ENCODE measurements at regions not wholly inside any gene's neighbourhood (a gene's known extent, or its start where the extent isn't known, plus 50 kb on each side); places are given as distances from the start of the nearest gene placed in this dataset.

GRCh38 chr10:125375210-125375609 is 214.8 kb upstream of the CTBP2 start:
- TF ChIP-seq POLR2AphosphoS2 (IDR thresholded peaks at IDR 0.05; ENCODE audit: low read depth, low read length) (no peak), ZNF274 (IDR thresholded peaks at IDR 0.05; ENCODE audit: insufficient read depth, insufficient read length) (no peak), CTCF (IDR thresholded peaks at IDR 0.05 in 2 of 3, conservative IDR thresholded peaks at IDR 0.05 in 1 of 3; ENCODE audit: control insufficient read depth in 2 of 3, extremely low read depth in 1 of 3, insufficient read depth in 1 of 3, low read depth in 3 of 3, low read length in 3 of 3) (no peak), SMC3 (IDR thresholded peaks at IDR 0.05; ENCODE audit: borderline replicate concordance, low read length) (no peak), ATF7 (IDR thresholded peaks at IDR 0.05; ENCODE audit: low read depth) (no peak), POLR2A (IDR thresholded peaks at IDR 0.05; ENCODE audit: low read depth, low read length) (no peak), ZNF217 (IDR thresholded peaks at IDR 0.05) (no peak), MYB (IDR thresholded peaks at IDR 0.05; ENCODE audit: borderline replicate concordance, low read depth, low read length) (no peak), EP300 (IDR thresholded peaks at IDR 0.05; ENCODE audit: borderline replicate concordance in 1 of 2, control insufficient read depth in 1 of 2, low read depth in 2 of 2, low read length in 2 of 2) (no peak), FOXM1 (IDR thresholded peaks at IDR 0.05; ENCODE audit: low read depth, low read length) (no peak), EZH2 (IDR thresholded peaks at IDR 0.05; ENCODE audit: borderline replicate concordance, control insufficient read depth, low read depth, low read length) (no peak), JUNB (IDR thresholded peaks at IDR 0.05) (no peak)
